K562 (cell line): ENCODE measurements at regions not wholly inside any gene's neighbourhood (a gene's known extent, or its start where the extent isn't known, plus 50 kb on each side); places are given as distances from the start of the nearest gene placed in this dataset.

Experiments
- ATF7 ChIP-seq: fragments of 450-650 bp; IDR thresholded peaks from 2 replicates; pipeline ENCODE4 v1.7.1; 2014; ENCODE audit warnings: mild to moderate bottlenecking, moderate library complexity
- CEBPB ChIP-seq: fragments of 450-650 bp; IDR thresholded peaks from 2 replicates; pipeline ENCODE4 v1.6.1; 2016; ENCODE audit warnings: missing genetic modification characterization, missing compliant biosample characterization
- CGGBP1 ChIP-seq: fragments of 250-450 bp; sonication (Bioruptor Pico); IDR thresholded peaks from 2 replicates; pipeline ENCODE4 v1.9.0; 2021; ENCODE audit warnings: mild to moderate bottlenecking
- CHAMP1 ChIP-seq: fragments of 450-650 bp; IDR thresholded peaks from 2 replicates; pipeline ENCODE4 v1.6.1; 2016; ENCODE audit warnings: mild to moderate bottlenecking
- CHD1 ChIP-seq: fragments of 200-600 bp; sonication (generic); IDR thresholded peaks from one replicate; pipeline ENCODE4 v1.6.1; 2012; ENCODE audit warnings: mild to moderate bottlenecking, moderate library complexity, low read length, inconsistent platforms
- FIP1L1 ChIP-seq: fragments of 200-400 bp; formaldehyde crosslinking; IDR thresholded peaks from 2 replicates; pipeline ENCODE4 v1.6.1; 2018; ENCODE audit warnings: mild to moderate bottlenecking, low read depth, low read length; ENCODE audit not compliant: poor library complexity, severe bottlenecking
- GMEB1 ChIP-seq: fragments of 250-450 bp; sonication (Bioruptor Pico); IDR thresholded peaks from 2 replicates; pipeline ENCODE4 v1.4.0; 2020; ENCODE audit warnings: mild to moderate bottlenecking
- MXI1 ChIP-seq: IDR thresholded peaks from 2 replicates; pipeline ENCODE4 v1.6.1; 2011; ENCODE audit warnings: low read depth, mild to moderate bottlenecking, improper control_type of control experiment, low read length
- PHF20 ChIP-seq: fragments of 450-650 bp; IDR thresholded peaks from 2 replicates; pipeline ENCODE4 v1.6.1; 2018; ENCODE audit not compliant: partially characterized antibody
- PKNOX1 ChIP-seq: fragments of 450-650 bp; IDR thresholded peaks from 2 replicates; pipeline ENCODE4 v1.6.1; 2016
- RNF219 ChIP-seq: fragments of 250-450 bp; sonication (Bioruptor Pico); IDR thresholded peaks from 2 replicates; pipeline ENCODE4 v1.5.0; 2022; ENCODE audit warnings: mild to moderate bottlenecking
- SIRT6 ChIP-seq: IDR thresholded peaks from one replicate; pipeline ENCODE4 v1.6.1; 2012; ENCODE audit warnings: low read depth, mild to moderate bottlenecking, control low read depth, inconsistent platforms, low read length, moderate library complexity
- SIX5 ChIP-seq, 2 experiments: IDR thresholded peaks; 2 replicates each; pipeline ENCODE4 v1.6.1; 2011; ENCODE audit warnings: low read length in 2 of 2, borderline replicate concordance in 1 of 2, low read depth in 1 of 2, mild to moderate bottlenecking in 1 of 2, moderate library complexity in 1 of 2; ENCODE audit not compliant: insufficient read depth in 1 of 2
- SMAD4 ChIP-seq: fragments of 250-450 bp; sonication (Bioruptor Pico); conservative IDR thresholded peaks from 2 replicates; pipeline ENCODE4 v1.8.0; 2021; ENCODE audit warnings: inconsistent platforms, mild to moderate bottlenecking, moderate library complexity
- SUPT5H ChIP-seq: fragments of 450-650 bp; IDR thresholded peaks from 2 replicates; pipeline ENCODE4 v1.6.1; 2016
- TAL1 ChIP-seq: fragments of 450-650 bp; IDR thresholded peaks from 2 replicates; pipeline ENCODE4 v1.6.1; 2016; ENCODE audit warnings: mild to moderate bottlenecking
- THRA ChIP-seq: fragments of 450-650 bp; IDR thresholded peaks from 2 replicates; pipeline ENCODE4 v1.6.1; 2017; ENCODE audit warnings: mild to moderate bottlenecking, moderate library complexity
- YBX1 ChIP-seq: fragments of 450-650 bp; IDR thresholded peaks from 2 replicates; pipeline ENCODE4 v1.7.1; 2016; ENCODE audit warnings: mild to moderate bottlenecking
- ZNF398 ChIP-seq: fragments of 250-450 bp; sonication (Bioruptor Pico); IDR thresholded peaks from 2 replicates; pipeline ENCODE4 v1.8.0; 2021; ENCODE audit warnings: moderate library complexity, mild to moderate bottlenecking, inconsistent platforms

GRCh38 chr12:102622618-102623017, 142.3 kb upstream of the IGF1 start (continued):
- TF ChIP-seq GMEB1 (no peak), CGGBP1 (CRISPR knock-in tag) (no peak), TAL1 (peak; percentile 58), THRA (no peak), FIP1L1 (no peak), PHF20 (no peak), ZNF398 (CRISPR knock-in tag) (no peak), PKNOX1 (no peak), YBX1 (no peak), SIRT6 (no peak), RNF219 (CRISPR knock-in tag) (no peak), MXI1 (no peak), SIX5 (IDR thresholded peaks at IDR 0.05; ENCODE audit: borderline replicate concordance in 1 of 2, insufficient read depth in 1 of 2, low read depth in 1 of 2, low read length in 2 of 2) (no peak), CHD1 (no peak), CHAMP1 (no peak), SUPT5H (no peak), ATF7 (no peak), SMAD4 (CRISPR knock-in tag) (0 out of 2 replicates have a peak, but pooled peaks have one; percentile 12), CEBPB (tag) (no peak; the same call in 1 of the 2 replicates)
